B cell (primary cell): ENCODE measurements at regions not wholly inside any gene's neighbourhood (a gene's known extent, or its start where the extent isn't known, plus 50 kb on each side); places are given as distances from the start of the nearest gene placed in this dataset.

Experiments
- ATAC-seq: fragments of 200-7000 bp; cut with Tn5 transposase; one replicate; pipeline ENCODE4 v1.10.0; 2021; ENCODE audit warnings: low read depth, mild to moderate bottlenecking, moderate number of reproducible peaks, moderate library complexity
- CTCF ChIA-PET: fragments of 350-600 bp; sonication (Branson Sonifier 250); formaldehyde crosslinking; loops from one replicate; lab custom pipeline; 2021; ENCODE audit warnings: antibody characterized with exemption, inconsistent platforms; lab: Charles Lee
- POLR2A ChIA-PET: fragments of 350-600 bp; sonication (Branson Sonifier 250); formaldehyde crosslinking; loops from one replicate; lab custom pipeline; 2021; ENCODE audit warnings: antibody characterized with exemption; lab: Charles Lee
- DNase-seq: peaks from one replicate; pipeline ENCODE4 v3.0.0; 2013
- H2AFZ ChIP-seq: 2 replicates; pipeline ENCODE4 v1.6.1; 2012; ENCODE audit warnings: mild to moderate bottlenecking, low read depth, low read length; ENCODE audit not compliant: insufficient read depth, poor library complexity, severe bottlenecking
- H3K27ac ChIP-seq, 2 donors: 1 replicate in 1 of 2; 2 replicates in 1 of 2; pipeline ENCODE4 v1.5.1; 2012 to 2013; ENCODE audit warnings: low read length in 2 of 2, mild to moderate bottlenecking in 2 of 2, moderate library complexity in 1 of 2
- H3K27me3 ChIP-seq, 4 experiments: fragments of 200-600 bp in 1 of 4; sonication (generic) in 1 of 4; replicated peaks in 1 of 4; 1 replicate in 2 of 4; 2 replicates in 2 of 4; pipeline versions ENCODE4 v1.6.1 to v1.7.0; 2013 to 2016; ENCODE audit warnings: low read length in 3 of 4, mild to moderate bottlenecking in 2 of 4, mixed read lengths in 1 of 4, moderate library complexity in 1 of 4; ENCODE audit not compliant: insufficient read depth in 4 of 4, control insufficient read depth in 3 of 4; ENCODE audit errors: control extremely low read depth in 1 of 4
- H3K36me3 ChIP-seq, 2 experiments: replicated peaks in 1 of 2; 1 replicate in 1 of 2; 2 replicates in 1 of 2; pipeline versions ENCODE4 v1.6.1 to v1.7.1; 2013; ENCODE audit warnings: low read length in 1 of 2; ENCODE audit not compliant: insufficient read depth in 2 of 2, control insufficient read depth in 1 of 2; ENCODE audit errors: control extremely low read depth in 1 of 2, extremely low read depth in 1 of 2
- H3K4me1 ChIP-seq, 2 donors: fragments of 200-600 bp in 1 of 2; sonication (generic) in 1 of 2; 1 replicate in 1 of 2; 2 replicates in 1 of 2; pipeline versions ENCODE4 v1.5.1 to v1.6.1; 2013 to 2017; ENCODE audit warnings: low read length in 2 of 2; ENCODE audit not compliant: control insufficient read depth in 2 of 2, insufficient read depth in 2 of 2
- H3K4me2 ChIP-seq: replicated peaks from 2 replicates; pipeline ENCODE3; 2012; ENCODE audit warnings: mild to moderate bottlenecking, low read depth, low read length; ENCODE audit not compliant: poor library complexity, severe bottlenecking
- H3K4me3 ChIP-seq, 5 experiments: fragments of 200-600 bp in 1 of 5; sonication (generic) in 1 of 5; 1 replicate in 3 of 5; 2 replicates in 2 of 5; pipeline versions ENCODE4 v1.5.1 to v1.7.0; 2011 to 2016; ENCODE audit warnings: low read length in 4 of 5, mild to moderate bottlenecking in 4 of 5, low read depth in 2 of 5, control low read depth in 1 of 5, moderate library complexity in 1 of 5; ENCODE audit not compliant: insufficient read depth in 1 of 5; ENCODE audit errors: control extremely low read depth in 1 of 5, extremely low read depth in 1 of 5
- H3K79me2 ChIP-seq: fragments of 200-600 bp; sonication (generic); one replicate; pipeline ENCODE4 v1.6.0; 2016; ENCODE audit warnings: low read length; ENCODE audit not compliant: control insufficient read depth, insufficient read depth
- H3K9ac ChIP-seq: fragments of 200-600 bp; sonication (generic); 2 replicates; pipeline ENCODE4 v1.6.1; 2017; ENCODE audit warnings: mild to moderate bottlenecking, low read length, moderate library complexity
- H3K9me3 ChIP-seq, 3 donors: one replicate each; pipeline versions ENCODE4 v1.6.1 to v1.7.1; 2013; ENCODE audit warnings: low read length in 2 of 3; ENCODE audit not compliant: control insufficient read depth in 2 of 3, insufficient read depth in 1 of 3; ENCODE audit errors: control extremely low read depth in 1 of 3
- H4K20me1 ChIP-seq: 2 replicates; pipeline ENCODE4 v1.6.0; 2012; ENCODE audit warnings: mild to moderate bottlenecking, low read length; ENCODE audit not compliant: insufficient read depth, control insufficient read depth, poor library complexity, severe bottlenecking
- H3K27ac Mint-ChIP-seq: one replicate; pipeline ENCODE4 v1.8.0; 2021; ENCODE audit warnings: mixed read lengths
- H3K27me3 Mint-ChIP-seq: one replicate; pipeline ENCODE4 v1.8.0; 2021; ENCODE audit warnings: mixed read lengths
- H3K4me1 Mint-ChIP-seq: one replicate; pipeline ENCODE4 v1.8.0; 2021; ENCODE audit warnings: mixed read lengths
- H3K4me3 Mint-ChIP-seq: one replicate; pipeline ENCODE4 v1.8.0; 2021; ENCODE audit warnings: mixed read lengths
- H3K9me3 Mint-ChIP-seq: one replicate; pipeline ENCODE4 v1.8.0; 2022; ENCODE audit warnings: mixed read lengths; ENCODE audit not compliant: insufficient read depth
- EZH2 ChIP-seq: IDR thresholded peaks from 2 replicates; pipeline ENCODE4 v1.6.1; 2012; ENCODE audit warnings: borderline replicate concordance, low read depth, mild to moderate bottlenecking, moderate library complexity, low read length; ENCODE audit not compliant: insufficient read depth, poor library complexity, severe bottlenecking
- WGBS: methylation state at CpG from one replicate; pipeline ENCODE4 v1.1.5; 2013; ENCODE audit warnings: missing lambda C conversion rate; ENCODE audit not compliant: insufficient coverage; 5-methylcytosine and 5-hydroxymethylcytosine counted together
- intact Hi-C: fragments of 100-400 bp; cut with micrococcal nuclease; formaldehyde crosslinking; loops from one replicate; pipeline ENCODE4 v1.10.0; 2022
- TF ChIP-seq, protein P1 (sequence below): fragments of 200-600 bp; IDR thresholded peaks from one replicate; pipeline ENCODE4 v1.8.0; 2022; ENCODE audit warnings: antibody characterized with exemption, mild to moderate bottlenecking

- ATAC-seq (no peak), DNase-seq (no peak)
- ChIA-PET POLR2A (no interaction called here), CTCF (no interaction called here)
- H3K79me2 ChIP-seq: no peaks in the 10 kb centered on the region
- Mint-ChIP-seq H3K27me3 (no peaks in the 10 kb centered on the region), H3K27ac (no peak overlapping the region), H3K4me3 (no peak overlapping the region), H3K9me3 (no peaks in the 10 kb centered on the region), H3K4me1 (no peaks in the 10 kb centered on the region)
- H3K4me2 ChIP-seq: no peak overlapping the region
- TF ChIP-seq, protein P1, sequence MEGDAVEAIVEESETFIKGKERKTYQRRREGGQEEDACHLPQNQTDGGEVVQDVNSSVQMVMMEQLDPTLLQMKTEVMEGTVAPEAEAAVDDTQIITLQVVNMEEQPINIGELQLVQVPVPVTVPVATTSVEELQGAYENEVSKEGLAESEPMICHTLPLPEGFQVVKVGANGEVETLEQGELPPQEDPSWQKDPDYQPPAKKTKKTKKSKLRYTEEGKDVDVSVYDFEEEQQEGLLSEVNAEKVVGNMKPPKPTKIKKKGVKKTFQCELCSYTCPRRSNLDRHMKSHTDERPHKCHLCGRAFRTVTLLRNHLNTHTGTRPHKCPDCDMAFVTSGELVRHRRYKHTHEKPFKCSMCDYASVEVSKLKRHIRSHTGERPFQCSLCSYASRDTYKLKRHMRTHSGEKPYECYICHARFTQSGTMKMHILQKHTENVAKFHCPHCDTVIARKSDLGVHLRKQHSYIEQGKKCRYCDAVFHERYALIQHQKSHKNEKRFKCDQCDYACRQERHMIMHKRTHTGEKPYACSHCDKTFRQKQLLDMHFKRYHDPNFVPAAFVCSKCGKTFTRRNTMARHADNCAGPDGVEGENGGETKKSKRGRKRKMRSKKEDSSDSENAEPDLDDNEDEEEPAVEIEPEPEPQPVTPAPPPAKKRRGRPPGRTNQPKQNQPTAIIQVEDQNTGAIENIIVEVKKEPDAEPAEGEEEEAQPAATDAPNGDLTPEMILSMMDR: no peak
- no peak for TF ChIP-seq EZH2
- H3K4me1 ChIP-seq: no peaks in the 10 kb centered on the region
- no peaks in the 10 kb centered on the region for H3K9me3 ChIP-seq
- no peaks in the 10 kb centered on the region for H3K36me3 ChIP-seq
- intact Hi-C loops: no loop called here
- no peaks in the 10 kb centered on the region for H4K20me1 ChIP-seq
- WGBS: no CpG with 5 or more reads among the region's 2 CpGs
- no peak overlapping the region for H2AFZ ChIP-seq
- H3K27me3 ChIP-seq: no peaks in the 10 kb centered on the region
- H3K9ac ChIP-seq: no peak overlapping the region
- H3K27ac ChIP-seq: no peak overlapping the region
- no peak overlapping the region for H3K4me3 ChIP-seq
Measured at GRCh38 chrX:5307416-5307815, 921.3 kb downstream of the NLGN4X start.

GRCh38 chrX:5306654-5307121 is 922.0 kb downstream of the NLGN4X start:
- H3K27me3 ChIP-seq: no peaks in the 10 kb centered on the region
- no peaks in the 10 kb centered on the region for H3K36me3 ChIP-seq
- H4K20me1 ChIP-seq: no peaks in the 10 kb centered on the region
- H3K9me3 ChIP-seq: no peaks in the 10 kb centered on the region
- CTCF ChIA-PET: no interaction called here
- POLR2A ChIA-PET: no interaction called here
- Mint-ChIP-seq H3K4me1 (no peaks in the 10 kb centered on the region), H3K4me3 (no peak overlapping the region), H3K27ac (no peak overlapping the region), H3K27me3 (no peaks in the 10 kb centered on the region), H3K9me3 (no peaks in the 10 kb centered on the region)
- intact Hi-C loops: no loop called here
- TF ChIP-seq, protein P1: no peak
- no peak for TF ChIP-seq EZH2
- no peak overlapping the region for H3K27ac ChIP-seq
- H3K79me2 ChIP-seq: no peaks in the 10 kb centered on the region
- no peak overlapping the region for H3K9ac ChIP-seq
- ATAC-seq (no peak), DNase-seq (no peak)
- 100% methylated on average over 1 of the region's 7 CpGs for WGBS
- H3K4me1 ChIP-seq: no peaks in the 10 kb centered on the region
- H3K4me3 ChIP-seq: no peak overlapping the region
- no peak overlapping the region for H2AFZ ChIP-seq
- no peak overlapping the region for H3K4me2 ChIP-seq
